ENCODE measurements at regions not wholly inside any gene's neighbourhood (a gene's known extent, or its start where the extent isn't known, plus 50 kb on each side); places are given as distances from the start of the nearest gene placed in this dataset.

DNA sequence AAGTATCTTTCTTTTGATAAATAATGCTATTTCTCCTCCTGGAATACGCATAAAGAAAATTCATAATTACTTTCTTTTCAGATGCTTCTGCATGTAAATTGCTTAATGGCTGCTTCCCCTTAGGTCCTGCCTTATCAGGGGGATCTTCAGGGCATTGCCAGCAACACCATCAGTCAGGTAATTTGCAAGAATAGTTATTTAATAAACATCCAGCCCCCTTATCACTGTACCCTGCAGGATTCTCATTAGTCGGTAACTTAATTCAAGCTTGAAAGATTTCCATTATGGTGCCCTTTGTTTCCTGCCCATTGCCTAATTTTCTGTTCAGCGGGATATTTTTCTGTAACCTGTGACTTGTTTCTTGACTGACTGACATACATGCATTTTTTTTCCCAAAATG, 414.5 kb downstream of the MFSD1 start:
- no peaks in the 10 kb centered on the region for H3K9me3 ChIP-seq (ENCODE audit: control insufficient read depth in 2 of 3, low read length in 3 of 3)
- ATAC-seq (no peak), DNase-seq (no peak)
- H3K36me3 ChIP-seq (ENCODE audit: control insufficient read depth in 2 of 3, insufficient read depth in 3 of 3, low read length in 3 of 3): no peaks in the 10 kb centered on the region
- H3K4me3 Mint-ChIP-seq: no peak overlapping the region
- H3K4me3 ChIP-seq (ENCODE audit: low read length): no peak overlapping the region
- intact Hi-C loops (cut with micrococcal nuclease): no loop called here
- no peaks in the 10 kb centered on the region for H3K4me1 ChIP-seq (ENCODE audit: control insufficient read depth in 2 of 2, insufficient read depth in 2 of 2, low read length in 2 of 2)
- no peak overlapping the region for H3K27ac ChIP-seq (ENCODE audit: low read depth, low read length)
- H3K4me1 Mint-ChIP-seq: no peaks in the 10 kb centered on the region
- ChIA-PET CTCF (no interaction called here), POLR2A (no interaction called here)
- no peaks in the 10 kb centered on the region for H3K36me3 Mint-ChIP-seq
- peaks cover 0 to 15% (median 6%) of the 10 kb centered on the region in 5 donors for H3K27me3 Mint-ChIP-seq
- no peak overlapping the region for H3K27ac Mint-ChIP-seq
- H3K27me3 ChIP-seq (ENCODE audit: control insufficient read depth in 2 of 2, insufficient read depth in 2 of 2, low read length in 2 of 2): no peaks in the 10 kb centered on the region
- peaks cover 0 to 6% (median 3%) of the 10 kb centered on the region in 11 donors for H3K9me3 Mint-ChIP-seq

DNA sequence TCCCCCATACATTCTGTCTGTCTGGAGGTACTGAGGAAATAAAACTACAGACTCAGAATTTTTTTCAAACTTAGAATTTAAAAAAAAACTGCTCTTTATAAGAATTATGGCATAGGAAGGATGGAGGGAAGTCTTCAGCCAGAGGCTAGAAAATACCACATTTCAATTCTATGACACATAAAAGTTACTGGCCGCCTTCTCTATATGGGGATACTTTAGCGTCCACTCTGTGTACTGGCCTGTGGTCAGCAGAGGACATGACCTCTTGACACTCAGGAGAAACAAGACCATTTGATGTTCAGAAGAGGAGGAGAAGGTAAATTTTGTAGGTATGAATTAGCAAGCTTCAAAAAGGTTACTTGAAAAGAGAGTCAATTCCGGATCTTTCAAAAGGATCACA, 417.4 kb downstream of the MFSD1 start:
- no peaks in the 10 kb centered on the region for H3K36me3 ChIP-seq (ENCODE audit: control insufficient read depth in 2 of 3, insufficient read depth in 3 of 3, low read length in 3 of 3)
- no peaks in the 10 kb centered on the region for H3K4me1 ChIP-seq (ENCODE audit: control insufficient read depth in 2 of 2, insufficient read depth in 2 of 2, low read length in 2 of 2)
- ATAC-seq (no peak), DNase-seq (no peak)
- no peak overlapping the region for H3K27ac ChIP-seq (ENCODE audit: low read depth, low read length)
- no peaks in the 10 kb centered on the region for H3K27me3 ChIP-seq (ENCODE audit: control insufficient read depth in 2 of 2, insufficient read depth in 2 of 2, low read length in 2 of 2)
- intact Hi-C loops (cut with micrococcal nuclease): no loop called here
- peaks cover 0 to 6% (median 3%) of the 10 kb centered on the region in 11 donors for H3K9me3 Mint-ChIP-seq
- H3K27me3 Mint-ChIP-seq: peaks cover 0 to 15% (median 9%) of the 10 kb centered on the region in 5 donors
- ChIA-PET CTCF (no interaction called here), POLR2A (no interaction called here)
- H3K4me3 ChIP-seq (ENCODE audit: low read length): no peak overlapping the region
- no peaks in the 10 kb centered on the region for H3K9me3 ChIP-seq (ENCODE audit: control insufficient read depth in 2 of 3, low read length in 3 of 3)
- H3K4me3 Mint-ChIP-seq: no peak overlapping the region
- no peaks in the 10 kb centered on the region for H3K36me3 Mint-ChIP-seq
- H3K27ac Mint-ChIP-seq: no peak overlapping the region
- no peaks in the 10 kb centered on the region for H3K4me1 Mint-ChIP-seq

GRCh38 chr3:159221335-159221734, 419.5 kb downstream of the MFSD1 start:
- peaks cover 0 to 6% (median 2%) of the 10 kb centered on the region in 11 donors for H3K9me3 Mint-ChIP-seq
- Histone ChIP-seq H3K4me3 (ENCODE audit: low read length) (no peak overlapping the region), H3K9me3 (ENCODE audit: control insufficient read depth in 2 of 3, low read length in 3 of 3) (no peaks in the 10 kb centered on the region), H3K36me3 (ENCODE audit: control insufficient read depth in 2 of 3, insufficient read depth in 3 of 3, low read length in 3 of 3) (no peaks in the 10 kb centered on the region), H3K4me1 (ENCODE audit: control insufficient read depth in 2 of 2, insufficient read depth in 2 of 2, low read length in 2 of 2) (no peaks in the 10 kb centered on the region), H3K27me3 (ENCODE audit: control insufficient read depth in 2 of 2, insufficient read depth in 2 of 2, low read length in 2 of 2) (no peaks in the 10 kb centered on the region), H3K27ac (ENCODE audit: low read depth, low read length) (no peak overlapping the region)
- CTCF ChIA-PET: no interaction called here
- POLR2A ChIA-PET: no interaction called here
- DNase-seq: no peak
- peaks cover 0 to 15% (median 9%) of the 10 kb centered on the region in 5 donors for H3K27me3 Mint-ChIP-seq
- H3K36me3 Mint-ChIP-seq: no peaks in the 10 kb centered on the region
- intact Hi-C loops (cut with micrococcal nuclease): no loop called here
- no peak overlapping the region for H3K27ac Mint-ChIP-seq
- no peaks in the 10 kb centered on the region for H3K4me1 Mint-ChIP-seq
- no peak for ATAC-seq
- no peak overlapping the region for H3K4me3 Mint-ChIP-seq

DNA sequence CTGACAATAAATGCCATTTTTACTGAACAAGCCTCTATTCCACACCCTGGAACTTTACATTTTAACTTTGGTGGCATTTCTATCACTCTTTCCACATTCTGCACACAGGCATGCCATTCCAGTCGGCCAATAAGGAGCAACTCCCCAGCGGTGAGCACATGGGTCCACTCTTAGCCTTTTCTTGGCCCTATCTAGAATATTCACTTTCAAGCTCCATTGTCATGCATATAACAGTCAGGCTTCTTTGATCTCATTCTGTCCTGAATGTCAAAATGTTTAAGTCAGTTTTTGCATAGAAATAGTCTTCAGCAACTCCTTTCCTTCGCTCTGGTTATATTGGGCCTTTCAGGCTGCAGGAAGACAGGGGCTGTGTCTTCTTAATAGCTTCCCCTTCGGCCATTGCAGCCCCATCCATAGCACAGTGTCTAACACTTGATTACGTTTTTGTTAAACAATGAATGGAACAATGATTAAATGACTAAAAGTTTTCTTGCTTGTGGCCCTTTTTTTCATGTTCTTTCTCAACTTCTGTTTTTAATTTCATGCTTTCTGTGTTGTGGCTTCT, 427.3 kb downstream of the MFSD1 start:
- H3K9me3 ChIP-seq (ENCODE audit: control insufficient read depth in 2 of 3, low read length in 3 of 3): no peaks in the 10 kb centered on the region
- Mint-ChIP-seq H3K9me3 (peaks cover 0 to 6% (median 4%) of the 10 kb centered on the region in 11 donors), H3K27me3 (peaks cover 0 to 9% (median 0%) of the 10 kb centered on the region in 5 donors), H3K4me1 (peaks cover 0 to 4% (median 0%) of the 10 kb centered on the region in 7 donors), H3K27ac (no peak overlapping the region), H3K4me3 (no peak overlapping the region), H3K36me3 (no peaks in the 10 kb centered on the region)
- H3K27me3 ChIP-seq (ENCODE audit: control insufficient read depth in 2 of 2, insufficient read depth in 2 of 2, low read length in 2 of 2): no peaks in the 10 kb centered on the region
- H3K4me3 ChIP-seq (ENCODE audit: low read length): no peak overlapping the region
- no peaks in the 10 kb centered on the region for H3K4me1 ChIP-seq (ENCODE audit: control insufficient read depth in 2 of 2, insufficient read depth in 2 of 2, low read length in 2 of 2)
- ChIA-PET POLR2A (no interaction called here), CTCF (no interaction called here)
- intact Hi-C loops (cut with micrococcal nuclease): no loop called here
- ATAC-seq: no peak
- no peaks in the 10 kb centered on the region for H3K36me3 ChIP-seq (ENCODE audit: control insufficient read depth in 2 of 3, insufficient read depth in 3 of 3, low read length in 3 of 3)
- no peak for DNase-seq
- no peak overlapping the region for H3K27ac ChIP-seq (ENCODE audit: low read depth, low read length)

GRCh38 chr3:159232966-159233365, 431.1 kb downstream of the MFSD1 start:
- DNase-seq (no peak), ATAC-seq (no peak)
- H3K4me1 ChIP-seq (ENCODE audit: control insufficient read depth in 2 of 2, insufficient read depth in 2 of 2, low read length in 2 of 2): no peaks in the 10 kb centered on the region
- Mint-ChIP-seq H3K36me3 (no peaks in the 10 kb centered on the region), H3K4me1 (peaks cover 0 to 4% (median 0%) of the 10 kb centered on the region in 7 donors), H3K27ac (no peak overlapping the region), H3K4me3 (no peak overlapping the region), H3K9me3 (peaks cover 0 to 6% (median 4%) of the 10 kb centered on the region in 11 donors), H3K27me3 (peaks cover 0 to 9% (median 3%) of the 10 kb centered on the region in 5 donors)
- H3K27me3 ChIP-seq (ENCODE audit: control insufficient read depth in 2 of 2, insufficient read depth in 2 of 2, low read length in 2 of 2): no peaks in the 10 kb centered on the region
- intact Hi-C loops (cut with micrococcal nuclease): no loop called here
- no peak overlapping the region for H3K4me3 ChIP-seq (ENCODE audit: low read length)
- ChIA-PET CTCF (no interaction called here), POLR2A (no interaction called here)
- H3K36me3 ChIP-seq (ENCODE audit: control insufficient read depth in 2 of 3, insufficient read depth in 3 of 3, low read length in 3 of 3): no peaks in the 10 kb centered on the region
- H3K27ac ChIP-seq (ENCODE audit: low read depth, low read length): no peak overlapping the region
- H3K9me3 ChIP-seq (ENCODE audit: control insufficient read depth in 2 of 3, low read length in 3 of 3): no peaks in the 10 kb centered on the region

DNA sequence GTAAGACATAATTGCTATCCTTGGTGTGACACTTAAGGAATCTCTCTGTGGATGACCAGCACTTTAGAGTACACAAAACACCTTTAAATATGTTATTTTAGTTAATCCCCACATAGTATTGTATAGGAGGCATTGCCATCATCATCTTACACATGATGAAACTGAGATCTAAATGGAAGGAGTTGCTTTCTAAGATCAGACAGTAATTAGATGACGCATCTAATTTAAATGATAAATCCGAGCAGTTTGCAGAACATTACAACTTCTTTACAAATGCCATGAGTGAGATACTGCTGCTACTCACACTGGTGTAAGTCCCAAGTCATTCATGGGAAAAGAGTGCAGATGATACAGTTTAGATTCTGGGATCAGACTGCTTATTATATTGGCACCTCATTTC, 431.9 kb downstream of the MFSD1 start:
- H3K27ac ChIP-seq (ENCODE audit: low read depth, low read length): no peak overlapping the region
- Mint-ChIP-seq H3K9me3 (peaks cover 0 to 6% (median 4%) of the 10 kb centered on the region in 11 donors), H3K4me1 (peaks cover 0 to 4% (median 0%) of the 10 kb centered on the region in 7 donors), H3K27me3 (peaks cover 0 to 14% (median 8%) of the 10 kb centered on the region in 5 donors), H3K4me3 (no peak overlapping the region), H3K36me3 (no peaks in the 10 kb centered on the region), H3K27ac (no peak overlapping the region)
- no peak for ATAC-seq
- no peak for DNase-seq
- no peaks in the 10 kb centered on the region for H3K36me3 ChIP-seq (ENCODE audit: control insufficient read depth in 2 of 3, insufficient read depth in 3 of 3, low read length in 3 of 3)
- no peak overlapping the region for H3K4me3 ChIP-seq (ENCODE audit: low read length)
- no peaks in the 10 kb centered on the region for H3K9me3 ChIP-seq (ENCODE audit: control insufficient read depth in 2 of 3, low read length in 3 of 3)
- intact Hi-C loops (cut with micrococcal nuclease): no loop called here
- CTCF ChIA-PET: no interaction called here
- H3K27me3 ChIP-seq (ENCODE audit: control insufficient read depth in 2 of 2, insufficient read depth in 2 of 2, low read length in 2 of 2): no peaks in the 10 kb centered on the region
- POLR2A ChIA-PET: no interaction called here
- no peaks in the 10 kb centered on the region for H3K4me1 ChIP-seq (ENCODE audit: control insufficient read depth in 2 of 2, insufficient read depth in 2 of 2, low read length in 2 of 2)

DNA sequence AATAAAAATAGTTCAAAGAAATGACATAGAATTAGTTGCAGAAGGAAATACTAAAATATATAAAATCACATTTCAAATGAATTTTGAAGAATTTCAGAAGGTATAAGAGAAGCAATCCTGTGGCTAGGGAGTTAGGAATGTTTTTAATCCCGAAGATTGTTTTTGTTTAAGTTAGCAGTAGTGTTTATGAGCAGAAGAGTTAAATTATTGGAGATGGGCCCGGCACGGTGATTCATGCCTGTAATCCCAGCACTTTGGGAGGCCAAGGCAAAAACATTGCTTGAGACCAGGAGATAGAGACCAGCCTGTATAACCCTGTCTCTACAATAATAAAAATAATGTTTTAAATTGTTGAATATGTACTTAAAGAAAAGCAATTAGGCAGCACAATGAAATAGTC, 432.5 kb downstream of the MFSD1 start:
- no peaks in the 10 kb centered on the region for H3K36me3 Mint-ChIP-seq
- Histone ChIP-seq H3K27ac (ENCODE audit: low read depth, low read length) (no peak overlapping the region), H3K27me3 (ENCODE audit: control insufficient read depth in 2 of 2, insufficient read depth in 2 of 2, low read length in 2 of 2) (no peaks in the 10 kb centered on the region), H3K9me3 (ENCODE audit: control insufficient read depth in 2 of 3, low read length in 3 of 3) (no peaks in the 10 kb centered on the region), H3K4me3 (ENCODE audit: low read length) (no peak overlapping the region), H3K36me3 (ENCODE audit: control insufficient read depth in 2 of 3, insufficient read depth in 3 of 3, low read length in 3 of 3) (no peaks in the 10 kb centered on the region), H3K4me1 (ENCODE audit: control insufficient read depth in 2 of 2, insufficient read depth in 2 of 2, low read length in 2 of 2) (no peaks in the 10 kb centered on the region)
- H3K27me3 Mint-ChIP-seq: peaks cover 0 to 15% (median 9%) of the 10 kb centered on the region in 5 donors
- no peak for ATAC-seq
- peaks cover 0 to 6% (median 4%) of the 10 kb centered on the region in 11 donors for H3K9me3 Mint-ChIP-seq
- peaks cover 0 to 4% (median 0%) of the 10 kb centered on the region in 7 donors for H3K4me1 Mint-ChIP-seq
- intact Hi-C loops (cut with micrococcal nuclease): no loop called here
- H3K27ac Mint-ChIP-seq: no peak overlapping the region
- ChIA-PET POLR2A (no interaction called here), CTCF (no interaction called here)
- H3K4me3 Mint-ChIP-seq: no peak overlapping the region
- DNase-seq: no peak
